HG02852 (cell line): ENCODE measurements at regions not wholly inside any gene's neighbourhood (a gene's known extent, or its start where the extent isn't known, plus 50 kb on each side); places are given as distances from the start of the nearest gene placed in this dataset.
A peak's percentile ranks its signal among the peaks of the same experiment; 100 is the strongest.
"Not testable (repeated sequence)": the region's sequence is repeated elsewhere in the genome, so short reads cannot be mapped to it uniquely, and the experiment has no call there.

Experiments used
- ATAC-seq: cut with Tn5 transposase; IDR thresholded peaks from one replicate; pipeline ENCODE4 v1.9.1; 2021; ENCODE audit warnings: mild to moderate bottlenecking, moderate library complexity; ENCODE audit not compliant: unreplicated experiment

DNA sequence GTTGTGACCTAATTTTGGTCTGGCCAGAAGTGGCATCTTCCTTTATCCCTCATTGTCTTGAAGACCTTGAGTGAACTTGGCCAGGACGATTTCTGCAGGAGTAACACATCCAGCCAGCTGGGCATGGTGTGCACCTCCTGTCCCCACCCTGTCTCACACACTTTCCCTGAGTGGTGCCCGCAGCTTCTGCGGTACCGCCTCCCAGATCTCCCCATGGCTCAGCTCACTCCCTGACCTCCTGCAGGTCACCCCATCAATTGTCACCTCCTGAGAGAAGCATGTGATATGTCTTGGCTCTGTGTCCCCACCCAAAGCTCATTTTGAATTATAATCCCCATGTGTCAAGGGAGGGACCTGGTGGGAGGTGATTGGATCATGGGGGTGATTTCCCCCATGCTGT lies 50.2 kb upstream of the TP53I11 start:
- no peak for ATAC-seq

DNA sequence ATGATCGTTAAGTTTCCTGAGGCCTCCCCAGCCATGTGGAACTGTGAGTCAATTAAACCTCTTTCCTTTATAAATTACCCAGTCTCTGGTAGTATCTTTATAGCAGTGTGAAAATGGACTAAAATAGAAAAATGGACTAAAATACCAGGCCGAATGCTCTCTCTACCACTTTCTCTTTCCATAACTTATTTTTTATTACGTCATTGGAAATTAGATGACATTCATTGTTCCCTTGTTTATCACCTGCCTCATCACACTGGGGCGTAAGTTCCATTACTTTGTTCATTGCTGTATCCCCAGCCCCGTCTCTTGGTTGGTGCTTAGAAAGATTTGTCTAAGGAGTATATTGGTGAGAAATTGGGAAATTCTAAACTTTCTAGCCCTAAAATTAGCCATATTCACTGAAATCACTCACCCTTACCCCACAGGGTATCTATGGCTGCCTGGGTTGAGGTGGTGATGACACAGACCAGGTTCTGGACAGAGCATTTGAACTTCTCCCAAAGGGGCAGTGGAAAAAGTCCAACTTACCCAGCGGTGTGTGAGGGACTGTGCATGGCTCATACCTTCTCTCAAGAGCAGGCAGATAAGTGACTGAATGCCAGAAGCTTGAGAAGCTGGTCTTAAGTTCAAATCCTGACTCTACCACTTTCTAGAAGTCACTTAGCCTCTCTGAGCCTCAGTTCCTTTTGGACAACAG lies 50.9 kb upstream of the TP53I11 start:
- ATAC-seq = no peak

DNA sequence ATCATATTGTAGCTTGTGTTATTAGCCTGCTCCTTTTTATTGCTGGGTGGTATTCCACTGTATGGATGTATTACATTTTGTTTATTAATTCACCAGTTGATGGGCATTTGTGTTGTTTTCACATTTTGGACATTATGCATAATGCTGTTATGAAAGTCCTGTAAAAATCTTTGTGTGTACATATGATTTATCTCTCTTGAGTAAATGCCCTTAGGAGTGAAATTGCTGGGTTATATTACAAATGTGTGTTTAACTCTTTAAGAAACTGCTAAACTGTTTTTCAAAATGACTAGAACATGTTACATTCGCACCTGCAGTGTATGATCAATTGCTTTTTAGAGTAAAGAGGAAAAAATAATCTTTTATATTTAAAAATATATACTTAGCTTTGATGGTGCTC lies 54.4 kb upstream of the TP53I11 start:
- ATAC-seq = no peak

DNA sequence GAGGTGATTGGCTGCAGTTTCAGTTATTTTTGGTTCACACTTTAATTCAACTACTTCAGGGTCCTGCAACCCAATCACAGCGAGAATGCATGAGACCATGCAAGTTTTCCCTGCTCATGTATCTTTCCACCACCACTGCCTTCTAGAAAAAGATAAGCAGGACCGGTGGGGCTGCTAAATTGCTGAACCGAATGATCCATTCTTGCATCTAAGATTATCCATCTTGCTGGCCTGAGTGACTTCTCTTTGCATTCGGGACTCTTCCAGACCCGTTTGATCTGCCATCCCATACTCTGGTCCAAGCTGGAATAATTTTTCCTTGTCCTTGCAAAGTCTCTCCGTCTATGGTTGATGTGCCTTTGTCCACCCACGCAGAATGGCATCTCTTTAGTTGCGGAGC lies 56.3 kb upstream of the TP53I11 start:
- no peak for ATAC-seq

DNA sequence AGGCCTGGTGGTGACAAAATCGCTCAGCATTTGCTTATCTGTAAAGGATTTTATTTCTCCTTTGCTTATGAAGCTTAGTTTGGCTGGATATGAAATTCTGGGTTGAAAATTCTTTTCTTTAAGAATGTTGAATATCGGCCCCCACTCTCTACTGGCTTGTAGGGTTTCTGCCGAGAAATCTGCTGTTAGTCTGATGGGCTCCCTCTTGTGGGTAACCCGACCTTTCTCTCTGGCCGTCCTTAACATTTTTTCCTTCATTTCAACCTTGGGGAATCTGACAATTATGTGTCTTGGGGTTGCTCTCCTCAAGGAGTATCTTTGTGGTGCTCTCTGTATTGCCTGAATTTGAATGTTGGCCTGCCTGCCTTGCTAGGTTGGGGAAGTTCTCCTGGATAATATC lies 65.3 kb upstream of the TP53I11 start:
- ATAC-seq = not testable (repeated sequence)

DNA sequence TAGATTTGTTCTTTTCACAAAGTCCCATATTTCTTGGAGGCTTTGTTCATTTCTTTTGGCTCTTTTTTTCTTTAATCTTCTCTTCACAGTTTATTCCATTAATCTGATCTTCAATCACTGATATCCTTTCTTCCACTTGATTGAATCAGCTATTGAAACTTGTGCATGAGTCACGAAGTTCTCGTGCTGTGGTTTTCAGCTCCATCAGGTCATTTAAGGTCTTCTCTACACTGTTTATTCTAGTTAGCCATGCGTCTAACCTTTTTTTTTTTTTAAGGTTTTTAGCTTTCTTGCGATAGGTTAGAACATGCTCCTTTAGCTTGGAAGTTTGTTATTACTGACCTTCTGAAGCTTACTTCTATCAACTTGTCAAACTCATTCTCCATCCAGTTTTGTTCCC lies 65.8 kb upstream of the TP53I11 start:
- not testable (repeated sequence) for ATAC-seq

DNA sequence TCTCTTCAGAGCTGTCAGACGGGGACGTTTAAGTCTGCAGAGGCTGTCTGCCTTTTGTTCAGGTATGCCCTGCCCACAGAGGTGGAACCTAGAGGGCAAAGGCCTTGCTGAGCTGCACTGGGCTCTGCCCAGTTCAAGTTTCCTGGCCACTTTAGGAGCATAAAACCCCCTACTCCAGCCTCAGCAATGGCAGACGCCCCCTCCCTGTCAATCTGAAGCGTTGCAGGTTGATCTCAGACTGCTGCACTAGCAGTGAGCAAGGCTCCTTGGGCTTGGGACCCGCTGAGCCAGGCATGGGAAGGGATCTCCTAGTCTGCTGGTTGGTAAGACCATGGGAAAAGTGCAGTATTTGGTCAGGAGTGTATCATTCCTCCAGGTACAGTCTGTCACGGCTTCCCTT lies 66.6 kb upstream of the TP53I11 start:
- no peak for ATAC-seq

DNA sequence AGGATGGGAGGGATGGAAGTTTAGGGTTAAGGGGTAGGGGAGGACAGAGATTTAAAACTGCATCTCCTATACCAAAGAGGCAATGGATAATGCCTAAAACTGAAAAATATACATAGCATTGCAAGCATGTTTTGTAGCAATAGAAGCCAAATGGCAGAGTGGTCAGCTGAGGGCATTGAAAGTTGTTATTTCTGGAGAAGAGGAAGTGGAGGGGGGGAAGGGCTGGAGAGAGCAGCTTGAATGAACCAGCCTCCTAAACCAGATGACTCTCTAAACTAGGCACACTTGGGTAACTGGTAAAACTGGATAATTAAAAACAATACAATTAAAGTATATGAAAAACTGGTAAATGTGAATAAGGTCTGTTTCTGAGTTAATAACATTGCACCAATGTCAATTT lies 70.3 kb upstream of the TP53I11 start:
- no peak for ATAC-seq

DNA sequence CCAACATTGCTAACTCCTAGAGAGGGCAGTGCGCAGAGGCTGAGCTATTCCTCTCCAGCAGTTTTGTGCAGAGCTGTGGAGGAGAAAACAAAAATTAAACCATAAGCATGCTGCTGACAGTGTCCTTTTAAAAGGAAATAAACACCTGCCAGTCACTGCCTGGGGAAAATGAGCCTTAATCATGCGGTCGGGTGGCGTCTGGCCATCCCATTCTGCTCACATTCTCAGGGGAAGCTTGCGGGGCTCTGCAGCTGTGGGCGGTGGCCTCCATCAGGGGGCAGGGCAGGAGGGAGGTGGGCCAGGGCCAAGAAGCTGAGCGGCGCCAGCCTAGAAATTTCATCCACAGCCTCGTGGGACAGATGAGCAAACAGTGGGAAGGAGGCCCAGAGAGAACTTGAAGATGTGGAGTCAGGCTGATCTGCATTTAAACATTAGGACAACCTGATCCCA lies 71.0 kb upstream of the TP53I11 start:
- no peak for ATAC-seq

DNA sequence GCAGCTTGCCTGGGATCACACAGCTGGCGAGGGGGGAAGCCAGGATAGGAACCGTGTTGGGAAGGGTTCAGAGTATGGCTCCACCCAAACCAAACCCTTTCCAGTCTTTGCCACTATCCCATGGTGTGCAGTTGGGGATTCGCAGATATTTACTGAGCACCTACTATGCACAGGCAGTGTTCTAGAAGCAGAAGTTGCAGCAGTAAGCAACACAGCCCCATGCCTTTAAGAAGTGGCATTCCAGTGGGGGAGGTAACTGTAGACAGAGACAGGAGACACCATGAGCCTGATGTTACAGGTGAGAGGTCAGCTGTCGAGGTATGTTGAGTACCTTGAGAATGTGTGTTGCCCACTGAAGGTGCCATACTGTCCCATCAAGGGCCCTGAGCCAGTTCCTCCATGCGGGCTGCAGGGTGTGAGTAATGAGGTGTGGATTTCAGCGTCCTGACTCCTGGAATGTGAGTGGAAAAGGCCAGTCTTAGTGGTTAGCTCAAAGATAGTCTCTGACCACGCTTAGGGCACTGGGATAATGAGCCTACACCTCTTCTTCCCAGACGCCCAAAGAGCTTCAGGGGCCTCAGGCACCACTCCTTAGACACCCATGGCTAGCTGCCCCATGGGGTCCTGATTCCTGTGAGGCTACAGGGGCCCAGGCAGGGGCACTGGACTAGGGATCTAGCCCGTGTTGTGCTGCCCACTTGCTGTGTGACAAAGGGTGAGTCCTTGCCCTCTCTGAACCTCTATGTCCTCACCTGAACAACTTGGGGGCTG lies 71.8 kb upstream of the TP53I11 start:
- ATAC-seq = no peak

DNA sequence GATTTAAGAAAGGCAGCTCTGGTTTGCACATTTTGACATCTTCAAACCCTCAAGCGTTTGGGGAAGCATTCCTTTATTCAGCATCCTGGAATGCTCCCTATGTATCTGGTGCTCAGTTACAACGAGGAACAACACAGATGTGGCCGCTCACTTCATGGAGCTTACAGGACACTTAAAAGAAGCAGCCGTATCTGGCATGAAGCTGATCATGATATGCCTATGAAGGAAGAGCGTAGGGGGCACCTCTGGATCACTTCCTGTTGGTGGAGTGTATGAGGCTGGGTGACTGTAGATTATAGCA lies 72.3 kb upstream of the TP53I11 start:
- ATAC-seq = no peak

DNA sequence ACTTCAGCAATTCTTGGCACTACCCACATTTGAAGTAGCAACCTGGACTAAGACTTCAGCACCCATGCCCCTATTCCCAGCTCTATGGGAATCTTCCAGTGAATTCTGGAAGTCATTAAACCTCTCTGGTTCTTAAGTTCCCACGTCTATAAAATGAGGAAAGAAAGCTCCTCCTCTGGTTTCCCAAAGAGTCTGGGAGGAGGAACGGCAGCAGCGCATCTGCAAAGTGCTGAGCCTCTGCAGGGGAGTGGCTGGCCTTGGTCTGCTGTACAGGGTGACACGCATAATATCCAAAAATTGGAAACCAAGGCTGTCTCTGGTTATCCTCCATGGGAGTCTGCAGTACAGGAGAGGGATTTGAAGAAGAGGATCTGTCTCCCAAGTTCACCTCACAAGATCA lies 73.6 kb upstream of the TP53I11 start:
- ATAC-seq = no peak

DNA sequence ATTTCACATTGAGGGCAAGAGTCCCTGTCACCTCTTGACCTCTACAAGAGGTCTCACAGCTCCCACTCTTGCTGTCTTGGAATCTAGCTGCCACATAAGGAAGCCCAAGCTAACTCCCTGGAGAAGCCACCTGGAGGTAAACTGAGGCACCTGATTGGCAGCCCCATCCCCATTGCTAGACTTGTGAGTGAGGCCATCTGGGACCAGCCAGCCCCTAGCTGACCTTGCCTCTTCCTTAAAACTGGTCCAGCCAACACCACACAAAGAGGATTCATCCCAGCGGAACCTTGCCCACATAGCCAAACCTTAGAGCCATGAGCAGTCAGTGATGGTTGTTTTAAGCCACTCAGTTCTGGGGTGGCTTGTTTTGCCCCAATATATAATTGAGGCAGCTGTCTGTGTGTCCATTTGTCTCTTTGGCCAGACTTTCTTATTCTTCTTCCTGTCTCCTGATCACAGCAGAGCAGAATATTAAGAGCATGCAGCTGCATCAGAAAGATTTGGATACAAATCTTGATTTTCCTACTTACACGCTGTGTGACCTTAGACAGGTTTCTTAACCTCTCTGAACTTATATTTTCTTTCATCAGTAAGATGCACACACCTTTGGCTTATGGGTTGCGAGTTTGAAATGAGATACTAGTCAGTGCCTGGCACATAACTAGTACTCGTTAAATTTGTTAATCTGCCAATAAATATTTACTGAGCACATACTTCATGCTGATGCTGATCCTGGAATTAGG lies 74.3 kb upstream of the TP53I11 start:
- no peak for ATAC-seq

DNA sequence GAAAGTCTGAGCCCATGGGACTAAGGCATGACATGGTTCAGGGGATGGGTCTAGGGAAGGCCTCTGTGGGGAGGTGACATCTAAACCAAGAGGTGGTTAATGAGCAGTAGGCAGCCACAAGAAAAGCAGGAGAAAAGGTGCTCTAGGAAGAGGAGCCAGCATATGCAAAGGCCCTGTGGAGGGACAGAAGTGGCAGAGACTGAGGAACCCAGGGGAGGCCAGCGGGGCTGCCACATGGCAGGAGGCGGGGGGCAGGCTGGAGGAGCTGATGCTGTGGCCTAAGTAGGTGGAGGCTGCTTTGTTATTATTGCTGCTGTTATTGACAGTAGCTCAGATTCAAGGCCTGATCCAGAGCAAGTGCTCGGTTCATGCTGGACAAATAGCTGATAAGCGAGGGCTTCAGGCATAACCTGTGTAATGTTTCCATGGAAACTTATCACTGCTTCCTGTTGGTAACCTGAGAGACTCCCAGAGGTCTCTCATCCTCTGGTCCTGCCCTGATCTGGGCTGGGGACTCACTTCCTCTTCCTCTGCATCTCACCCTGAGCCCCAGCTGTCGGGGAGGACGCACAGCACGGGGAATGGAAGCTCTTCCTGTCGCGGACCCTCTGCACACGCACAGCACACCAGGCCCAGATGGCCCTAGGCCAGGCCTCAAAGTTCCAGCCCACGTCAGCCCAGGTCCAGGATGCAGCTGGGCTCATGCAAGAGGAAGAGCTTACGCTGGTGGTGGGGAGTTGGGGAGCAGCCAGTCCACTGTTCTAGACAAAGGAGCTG lies 75.2 kb upstream of the TP53I11 start:
- peak; percentile 75 for ATAC-seq

DNA sequence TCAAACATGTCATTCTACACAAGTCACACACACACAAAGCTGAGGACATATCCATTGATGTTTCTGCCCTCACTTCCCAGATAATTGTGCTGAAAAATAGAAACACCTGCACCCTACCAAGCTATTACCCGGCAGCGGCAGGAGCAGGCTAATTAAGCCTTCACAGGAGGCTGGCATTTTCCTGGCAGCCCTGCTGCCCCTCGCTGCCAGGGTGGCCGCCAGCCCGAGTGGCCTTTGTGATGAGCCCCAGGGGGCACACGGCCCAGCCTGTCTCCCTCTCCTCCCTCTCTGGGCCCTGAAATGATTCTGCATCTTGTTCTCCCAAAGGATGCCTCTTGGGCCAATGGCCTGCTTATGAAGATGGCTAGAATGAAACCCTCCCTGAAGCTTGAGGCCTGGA lies 76.2 kb upstream of the TP53I11 start:
- ATAC-seq = no peak

DNA sequence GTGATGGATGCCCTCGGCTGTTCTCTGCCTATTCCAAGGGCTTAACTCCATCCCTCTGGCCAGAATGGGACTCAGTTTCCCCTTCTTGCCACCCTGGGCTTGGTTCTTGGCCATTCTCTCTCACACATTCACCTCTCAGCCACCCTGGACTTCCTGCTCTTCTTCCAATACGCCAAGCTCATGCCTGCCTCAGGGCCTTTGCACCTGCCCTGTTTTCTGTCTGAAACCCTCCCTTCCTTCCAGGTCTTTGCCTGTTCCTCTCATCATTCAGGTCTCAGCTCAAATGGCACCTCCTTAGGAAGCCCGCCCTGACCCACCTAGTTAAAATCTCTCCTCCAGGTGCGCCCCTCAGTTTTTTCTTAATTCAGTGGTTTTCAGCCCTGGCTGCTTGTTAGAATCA lies 76.6 kb upstream of the TP53I11 start:
- no peak for ATAC-seq

DNA sequence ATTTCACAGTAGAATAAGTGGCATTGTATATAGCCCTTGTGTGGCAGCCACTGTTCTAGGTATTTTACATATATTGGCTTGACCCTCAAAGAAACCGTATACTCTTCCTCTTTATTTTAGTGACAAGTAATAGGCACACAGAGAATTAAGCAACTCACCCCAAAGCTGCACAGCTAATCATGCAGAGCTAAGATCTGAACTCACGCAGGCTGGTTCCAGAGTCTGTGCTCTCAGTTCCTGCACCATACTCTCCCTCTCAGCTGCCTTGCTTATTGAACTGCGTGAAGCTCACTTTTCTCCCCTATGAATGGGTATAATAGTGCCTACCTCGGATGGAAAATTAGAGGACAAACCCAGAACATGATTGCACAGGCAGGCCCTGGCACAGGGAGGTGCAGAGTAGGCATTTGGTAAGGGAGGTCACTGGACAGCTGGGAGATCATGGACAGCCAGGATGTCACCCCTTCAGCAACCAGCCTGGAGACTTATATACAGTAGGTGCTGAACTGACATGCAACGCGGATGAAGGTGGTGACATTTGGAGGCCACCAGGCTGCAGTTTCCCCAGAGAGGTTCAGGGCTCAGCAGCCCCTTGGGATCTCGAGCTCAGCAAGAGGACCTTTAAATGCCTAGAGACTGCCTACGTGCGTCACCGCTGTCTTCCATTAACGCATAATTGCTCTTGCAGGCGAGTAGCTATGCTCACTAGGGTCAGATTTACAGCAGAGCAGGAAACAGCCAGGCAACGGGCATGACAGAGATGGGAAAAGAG lies 78.4 kb upstream of the TP53I11 start:
- no peak for ATAC-seq

DNA sequence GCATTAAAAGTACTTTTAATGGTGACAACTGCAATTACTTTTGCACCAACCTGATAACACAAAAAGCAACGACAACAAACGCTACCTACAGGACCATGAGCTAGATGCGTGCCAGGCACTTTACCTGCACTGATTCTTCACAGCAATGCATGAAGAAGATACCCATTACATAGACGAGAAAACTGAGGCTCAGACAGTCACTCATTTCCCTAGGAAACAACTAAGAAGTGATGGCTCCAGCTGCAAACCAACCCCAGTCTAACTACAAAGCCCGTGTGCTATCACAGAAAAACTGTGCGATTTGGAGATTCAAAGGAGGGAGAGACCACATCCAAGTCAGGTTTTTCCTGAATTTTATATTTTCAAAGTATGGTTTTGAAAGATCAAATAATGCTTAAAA lies 80.1 kb upstream of the TP53I11 start:
- no peak for ATAC-seq

DNA sequence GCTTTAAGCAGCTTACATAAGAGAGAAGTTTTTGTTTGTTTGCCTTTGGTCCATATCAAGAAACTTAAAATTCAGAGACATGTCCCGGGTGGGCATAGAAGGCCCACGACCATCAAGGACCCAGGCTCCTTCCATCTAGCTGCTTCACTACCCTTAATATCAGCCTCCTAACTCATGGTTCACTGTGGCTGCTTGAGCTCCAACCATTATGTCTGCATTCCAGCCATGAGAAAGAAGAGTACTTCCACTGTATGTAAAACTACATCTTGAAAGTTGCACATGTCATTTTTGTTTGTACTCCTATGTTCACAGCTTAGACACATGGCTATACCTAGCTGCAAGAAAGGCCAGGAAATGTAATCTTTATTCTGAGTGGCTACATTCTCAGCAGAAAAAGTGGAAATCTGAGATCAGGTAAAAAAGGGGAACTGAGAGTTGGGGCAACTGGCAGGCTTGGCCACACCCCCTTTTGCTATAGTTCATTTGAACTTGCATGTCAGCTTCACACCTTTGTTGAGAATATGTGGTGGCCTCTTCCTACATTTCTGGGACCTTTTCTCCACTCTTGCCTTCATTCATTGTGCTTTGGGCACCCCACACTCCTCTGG lies 81.3 kb upstream of the TP53I11 start:
- peak; percentile 91 for ATAC-seq

DNA sequence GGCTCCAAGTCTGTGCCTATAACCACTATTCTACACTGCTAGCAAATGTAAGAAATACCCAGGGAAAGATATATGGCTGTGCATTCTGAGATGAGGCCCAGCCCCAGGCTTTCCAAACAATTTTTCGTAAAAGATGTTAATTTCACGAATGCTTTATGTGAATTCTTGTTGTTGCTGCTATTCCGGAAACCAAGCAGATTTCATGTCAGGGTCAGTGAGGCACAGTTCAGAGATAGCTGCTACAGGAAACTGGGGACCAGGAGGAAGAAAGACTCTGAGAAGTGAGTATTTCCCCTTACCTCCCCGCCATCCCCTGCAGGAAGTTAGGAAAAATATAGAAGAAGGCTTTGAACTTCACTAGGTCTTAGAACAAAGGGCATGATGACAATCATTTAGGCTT lies 84.7 kb upstream of the TP53I11 start:
- ATAC-seq = no peak
